H9 (cell line): ENCODE measurements at regions not wholly inside any gene's neighbourhood (a gene's known extent, or its start where the extent isn't known, plus 50 kb on each side); places are given as distances from the start of the nearest gene placed in this dataset.

Experiments used
- DNase-seq: peaks from one replicate; pipeline ENCODE4 v3.0.0-alpha.2; 2017
- H2AFZ ChIP-seq: one replicate; pipeline ENCODE4 v1.6.1; 2013; ENCODE audit warnings: mild to moderate bottlenecking, low read length, control low read depth, moderate library complexity
- H2AK5ac ChIP-seq: 2 replicates; pipeline ENCODE4 v1.6.1; 2013; ENCODE audit warnings: low read length, control low read depth, mixed read lengths; ENCODE audit not compliant: insufficient read length
- H2BK120ac ChIP-seq: one replicate; pipeline ENCODE4 v1.6.1; 2013; ENCODE audit warnings: low read depth, mild to moderate bottlenecking, low read length, control low read depth, inconsistent platforms; ENCODE audit not compliant: poor library complexity, severe bottlenecking
- H2BK12ac ChIP-seq: 2 replicates; pipeline ENCODE4 v1.6.1; 2013; ENCODE audit warnings: low read length, control low read depth, mixed read lengths, low read depth; ENCODE audit not compliant: insufficient read length
- H2BK15ac ChIP-seq: 2 replicates; pipeline ENCODE4 v1.6.1; 2013; ENCODE audit warnings: low read depth, low read length, control low read depth
- H2BK20ac ChIP-seq: one replicate; pipeline ENCODE4 v1.6.1; 2013; ENCODE audit warnings: low read depth, mild to moderate bottlenecking, low read length, control low read depth, inconsistent platforms; ENCODE audit not compliant: poor library complexity, severe bottlenecking
- H2BK5ac ChIP-seq: 2 replicates; pipeline ENCODE4 v1.6.1; 2013; ENCODE audit warnings: low read length, control low read depth, mixed read lengths; ENCODE audit not compliant: insufficient read length
- H3K14ac ChIP-seq: 2 replicates; pipeline ENCODE4 v1.6.1; 2013; ENCODE audit warnings: low read length, control low read depth; ENCODE audit not compliant: insufficient read depth
- H3K18ac ChIP-seq: 2 replicates; pipeline ENCODE4 v1.6.1; 2013; ENCODE audit warnings: low read depth, mild to moderate bottlenecking, mixed read lengths, low read length, control low read depth; ENCODE audit not compliant: insufficient read length
- H3K23ac ChIP-seq: 2 replicates; pipeline ENCODE4 v1.6.1; 2013; ENCODE audit warnings: low read length, control low read depth, mixed read lengths, low read depth; ENCODE audit not compliant: insufficient read length
- H3K23me2 ChIP-seq: 2 replicates; pipeline ENCODE4 v1.6.1; 2013; ENCODE audit warnings: low read depth, mild to moderate bottlenecking, mixed read lengths, low read length, control low read depth; ENCODE audit not compliant: insufficient read length, poor library complexity, severe bottlenecking
- H3K27ac ChIP-seq: 2 replicates; pipeline ENCODE4 v1.5.1; 2013; ENCODE audit warnings: low read length, control low read depth, mixed read lengths, low read depth; ENCODE audit not compliant: insufficient read length
- H3K27me3 ChIP-seq: 2 replicates; pipeline ENCODE4 v1.6.1; 2013; ENCODE audit warnings: low read length, control low read depth, inconsistent platforms; ENCODE audit not compliant: insufficient read depth
- H3K4ac ChIP-seq: 2 replicates; pipeline ENCODE4 v1.6.1; 2013; ENCODE audit warnings: low read depth, mild to moderate bottlenecking, control low read depth, inconsistent platforms, low read length, moderate library complexity
- H3K4me1 ChIP-seq: 2 replicates; pipeline ENCODE4 v1.6.1; 2013; ENCODE audit warnings: low read length, control low read depth, inconsistent platforms; ENCODE audit not compliant: insufficient read depth
- H3K4me2 ChIP-seq: 2 replicates; pipeline ENCODE4 v1.6.1; 2013; ENCODE audit warnings: low read length, control low read depth, mixed read lengths; ENCODE audit not compliant: insufficient read length, insufficient read depth
- H3K56ac ChIP-seq: 2 replicates; pipeline ENCODE4 v1.6.1; 2013; ENCODE audit warnings: low read depth, mild to moderate bottlenecking, mixed read lengths, low read length, control low read depth; ENCODE audit not compliant: insufficient read length
- H3K79me1 ChIP-seq: 2 replicates; pipeline ENCODE4 v1.6.1; 2013; ENCODE audit warnings: low read depth, mild to moderate bottlenecking, moderate library complexity, low read length, control low read depth, inconsistent platforms; ENCODE audit not compliant: insufficient read depth, poor library complexity, severe bottlenecking
- H3K79me2 ChIP-seq: 2 replicates; pipeline ENCODE4 v1.6.1; 2013; ENCODE audit warnings: low read length, control low read depth, inconsistent platforms; ENCODE audit not compliant: insufficient read depth
- H3K9ac ChIP-seq: 2 replicates; pipeline ENCODE4 v1.6.1; 2013; ENCODE audit warnings: low read length, control low read depth, mixed read lengths; ENCODE audit not compliant: insufficient read length; ENCODE audit errors: extremely low read depth
- H3K9me3 ChIP-seq: one replicate; pipeline ENCODE4 v1.6.1; 2013; ENCODE audit warnings: low read depth, low read length, inconsistent platforms; ENCODE audit not compliant: control insufficient read depth
- H3T11ph ChIP-seq: one replicate; pipeline ENCODE4 v1.6.1; 2013; ENCODE audit warnings: mild to moderate bottlenecking, low read length, control low read depth, inconsistent platforms
- H4K20me1 ChIP-seq: one replicate; pipeline ENCODE4 v1.6.1; 2013; ENCODE audit not compliant: control insufficient read depth, insufficient read length, insufficient read depth
- H4K5ac ChIP-seq: 2 replicates; pipeline ENCODE4 v1.6.1; 2013; ENCODE audit warnings: low read depth, mild to moderate bottlenecking, mixed read lengths, low read length, control low read depth; ENCODE audit not compliant: insufficient read length
- H4K8ac ChIP-seq: replicated peaks from 2 replicates; pipeline ENCODE4 v1.6.1; 2013; ENCODE audit warnings: low read length, control low read depth, mixed read lengths, low read depth; ENCODE audit not compliant: insufficient read length
- H4K91ac ChIP-seq: 2 replicates; pipeline ENCODE4 v1.6.1; 2013; ENCODE audit warnings: low read depth, mild to moderate bottlenecking, moderate library complexity, mixed read lengths, low read length, control low read depth; ENCODE audit not compliant: insufficient read length
- H3K27ac Mint-ChIP-seq, 3 experiments: 2 replicates in 2 of 3; 3 replicates in 1 of 3; pipeline ENCODE4 v1.8.0; 2020 to 2021; ENCODE audit warnings: mixed read lengths in 3 of 3, mild to moderate bottlenecking in 1 of 3, moderate library complexity in 1 of 3
- H3K27me3 Mint-ChIP-seq: 2 replicates; pipeline ENCODE4 v1.8.0; 2021; ENCODE audit warnings: low read depth, mild to moderate bottlenecking, moderate library complexity, mixed read lengths
- H3K36me3 Mint-ChIP-seq, 3 experiments: 2 replicates in 2 of 3; 3 replicates in 1 of 3; pipeline ENCODE4 v1.8.0; 2020 to 2021; ENCODE audit warnings: low read depth in 3 of 3, mixed read lengths in 3 of 3; ENCODE audit not compliant: insufficient read depth in 1 of 3
- H3K4me1 Mint-ChIP-seq, 2 experiments: 2 replicates each; pipeline ENCODE4 v1.8.0; 2020; ENCODE audit warnings: mixed read lengths in 2 of 2
- H3K4me3 Mint-ChIP-seq, 2 experiments: 2 replicates in 1 of 2; 3 replicates in 1 of 2; pipeline ENCODE4 v1.8.0; 2020 to 2021; ENCODE audit warnings: mild to moderate bottlenecking in 2 of 2, mixed read lengths in 2 of 2, moderate library complexity in 1 of 2
- H3K9me3 Mint-ChIP-seq, 2 experiments: 2 replicates in 1 of 2; 3 replicates in 1 of 2; pipeline ENCODE4 v1.8.0; 2020; ENCODE audit warnings: mild to moderate bottlenecking in 2 of 2, mixed read lengths in 2 of 2, moderate library complexity in 1 of 2
- CTCF ChIP-seq: fragments of 200-600 bp; sonication (generic); conservative IDR thresholded peaks from 3 replicates; pipeline ENCODE4 v1.8.0; 2021; ENCODE audit warnings: antibody characterized with exemption, mild to moderate bottlenecking
- WGBS: extraction: QIAGEN DNeasy Blood & Tissue Kit; methylation state at CpG from one replicate; pipeline ENCODE4 v1.1.7; 2013; ENCODE audit warnings: missing lambda C conversion rate, low lambda C conversion rate, mixed read lengths; ENCODE audit not compliant: insufficient read length; ENCODE audit errors: extremely low coverage; 5-methylcytosine and 5-hydroxymethylcytosine counted together

- H2AFZ ChIP-seq, result no peak overlapping the region
- H3K79me1 ChIP-seq, result no peaks in the 10 kb centered on the region
- no peak overlapping the region for H3T11ph ChIP-seq
- H3K27ac ChIP-seq, result no peak overlapping the region
- no peaks in the 10 kb centered on the region for H4K20me1 ChIP-seq
- H3K79me2 ChIP-seq, result no peaks in the 10 kb centered on the region
- H3K9me3 ChIP-seq, result no peaks in the 10 kb centered on the region
- no peak overlapping the region for H4K8ac ChIP-seq
- no peak overlapping the region for H3K18ac ChIP-seq
- H3K14ac ChIP-seq, result no peak overlapping the region
- no peak overlapping the region for H2BK20ac ChIP-seq
- TF ChIP-seq CTCF, result no peak
- no peak overlapping the region for H2BK15ac ChIP-seq
- Mint-ChIP-seq H3K36me3 (no peaks in the 10 kb centered on the region), H3K27ac (no peak overlapping the region), H3K4me1 (peaks cover 2 to 3% of the 10 kb centered on the region in 2 experiments; a peak in 3 of 4 replicates), H3K27me3 (peaks cover 2% of the 10 kb centered on the region), H3K4me3 (no peak overlapping the region), H3K9me3 (no peaks in the 10 kb centered on the region)
- no peak overlapping the region for H2BK12ac ChIP-seq
- H3K23ac ChIP-seq, result no peak overlapping the region
- no peaks in the 10 kb centered on the region for H3K23me2 ChIP-seq
- no peak overlapping the region for H4K91ac ChIP-seq
- H4K5ac ChIP-seq, result no peak overlapping the region
- H3K56ac ChIP-seq, result no peak overlapping the region
- no peak overlapping the region for H2AK5ac ChIP-seq
- no peak overlapping the region for H3K9ac ChIP-seq
- no CpG with 5 or more reads among the region's 1 CpG for WGBS
- H3K27me3 ChIP-seq, result no peaks in the 10 kb centered on the region
- H3K4me1 ChIP-seq, result no peaks in the 10 kb centered on the region
- DNase-seq, result no peak
- H2BK120ac ChIP-seq, result no peak overlapping the region
- H3K4me2 ChIP-seq, result no peak overlapping the region
- H3K4ac ChIP-seq, result no peak overlapping the region
- H2BK5ac ChIP-seq, result no peak overlapping the region
Measured at GRCh38 chr15:80350941-80351610, 53.1 kb upstream of the ARNT2 start.
